Inflammatory macrophage (primary cell): ENCODE measurements at regions not wholly inside any gene's neighbourhood (a gene's known extent, or its start where the extent isn't known, plus 50 kb on each side); places are given as distances from the start of the nearest gene placed in this dataset.

Experiments
- DNase-seq, 2 donors: peaks; one replicate each; pipeline ENCODE4 v3.0.0-alpha.2; 2020 to 2022

GRCh38 chr2:206368484-206368883 is 74.8 kb upstream of the ADAM23 start:
- DNase-seq = no peak

DNA sequence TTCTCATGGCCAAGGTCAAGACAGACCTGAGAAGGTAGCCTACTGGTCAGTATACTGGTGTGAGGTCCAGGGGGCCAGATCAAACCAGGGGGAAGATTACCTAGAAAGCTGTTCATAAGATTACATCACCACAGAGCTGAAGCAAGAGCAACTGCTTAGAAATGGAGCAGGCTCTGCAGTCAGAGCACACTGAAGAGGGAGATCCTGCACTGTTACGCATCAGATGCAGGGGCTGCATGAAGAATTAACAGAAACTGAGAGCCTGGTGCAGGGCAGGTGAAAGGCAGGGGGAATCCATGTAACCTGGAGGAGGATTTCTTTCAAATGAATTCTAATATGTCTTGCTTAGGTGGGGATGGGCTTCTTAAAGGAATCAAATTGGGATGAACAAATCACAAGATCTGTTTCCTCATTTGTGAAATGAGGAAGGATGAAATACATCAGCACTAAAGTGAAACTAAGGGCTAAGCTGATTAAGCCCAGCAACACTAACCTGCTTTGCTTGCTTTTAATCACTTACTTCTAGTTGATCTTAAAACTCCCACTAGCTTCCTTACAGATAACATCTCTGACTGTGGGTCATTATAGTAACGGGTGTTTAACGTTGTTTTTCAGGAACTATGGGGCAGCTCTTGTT is 74.3 kb upstream of the ADAM23 start:
- peak; percentile 48 to 82 for DNase-seq

GRCh38 chr2:206375956-206376355 is 67.4 kb upstream of the ADAM23 start:
- DNase-seq = no peak

DNA sequence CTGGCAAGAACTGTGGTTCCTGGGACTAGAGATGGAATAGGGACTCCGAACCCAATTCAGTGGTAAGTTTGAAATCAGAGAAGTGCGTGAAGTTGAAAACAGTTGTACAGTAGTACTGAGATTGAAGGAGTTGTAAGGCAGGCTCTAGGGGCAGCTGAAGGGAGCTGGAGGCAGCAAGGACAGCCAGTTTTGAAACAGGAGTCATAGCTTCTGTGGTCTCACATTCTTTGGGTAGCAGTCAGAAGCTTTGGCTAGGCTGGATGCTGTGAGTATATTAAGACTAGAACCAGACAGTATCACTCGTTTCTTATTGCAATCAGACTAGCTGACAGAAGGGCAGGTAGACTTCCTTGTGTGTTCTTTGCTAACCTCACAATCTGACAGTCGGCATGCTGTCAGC is 64.5 kb upstream of the ADAM23 start:
- no peak for DNase-seq

DNA sequence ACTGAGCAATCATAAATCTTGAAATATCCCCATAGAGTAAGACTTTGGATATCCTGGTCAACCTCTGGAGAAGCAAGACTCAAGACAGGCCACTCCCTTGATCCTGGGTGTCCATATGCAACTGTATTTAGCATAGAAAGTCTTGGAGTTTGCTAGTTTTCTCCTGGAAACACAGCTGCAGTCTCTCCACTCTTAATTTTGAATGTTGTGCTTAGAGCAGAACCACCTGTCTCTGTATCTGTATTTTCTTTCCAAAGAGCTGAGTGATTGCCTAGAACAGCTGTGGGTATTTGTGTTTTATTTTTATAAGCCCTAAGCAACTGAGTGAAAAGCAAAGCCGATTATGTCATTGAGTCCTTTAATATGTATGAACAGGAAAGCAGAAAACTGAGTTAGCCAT is 64.1 kb upstream of the ADAM23 start:
- no peak for DNase-seq

GRCh38 chr2:206379886-206380285 is 63.4 kb upstream of the ADAM23 start:
- DNase-seq = no peak

DNA sequence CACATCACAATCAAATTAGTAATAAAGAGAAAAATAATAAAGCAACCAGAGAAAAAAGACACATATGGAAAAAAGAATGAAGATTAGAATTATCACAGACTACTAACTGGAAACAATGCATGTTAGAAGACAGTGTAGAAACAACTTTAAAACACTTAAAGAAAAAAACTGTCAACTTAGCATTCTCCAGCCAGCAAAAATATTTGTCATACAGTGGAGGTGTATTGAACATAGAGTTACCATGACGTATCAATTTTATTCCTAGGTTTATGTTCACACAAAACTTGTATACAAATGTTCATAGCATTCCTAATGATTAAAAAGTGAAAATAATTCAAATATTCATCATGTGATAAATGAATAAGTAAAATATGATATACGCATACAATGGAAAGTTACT is 61.5 kb upstream of the ADAM23 start:
- no peak for DNase-seq

- no peak for DNase-seq
These were observed 59.7 kb upstream of the ADAM23 start for GRCh38 chr2:206383669-206384068.

GRCh38 chr2:206387808-206388207 is 55.5 kb upstream of the ADAM23 start:
- DNase-seq = no peak

- DNase-seq = no peak
These were observed 54.6 kb upstream of the ADAM23 start for GRCh38 chr2:206388698-206389097.

DNA sequence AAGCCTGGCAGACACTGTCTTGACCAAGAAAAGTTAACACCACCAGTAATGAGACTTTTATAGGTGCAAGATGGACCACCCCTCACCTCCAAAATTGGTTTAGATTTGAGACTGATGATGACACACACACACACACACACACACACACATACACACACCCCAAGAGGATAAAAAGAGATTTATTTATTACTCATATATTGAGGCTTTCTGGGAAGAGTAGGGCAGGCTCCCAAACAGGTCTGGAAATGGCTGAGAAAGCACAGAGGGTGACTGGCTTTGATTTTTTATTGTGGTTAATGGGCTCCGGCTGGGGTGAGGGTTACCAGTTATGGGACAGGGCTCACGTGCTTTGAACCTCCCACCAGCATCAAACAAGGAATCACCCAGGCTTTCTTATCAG is 54.2 kb upstream of the ADAM23 start:
- no peak for DNase-seq

- DNase-seq = no peak
These were observed 53.2 kb upstream of the ADAM23 start for GRCh38 chr2:206390181-206390580.

DNA sequence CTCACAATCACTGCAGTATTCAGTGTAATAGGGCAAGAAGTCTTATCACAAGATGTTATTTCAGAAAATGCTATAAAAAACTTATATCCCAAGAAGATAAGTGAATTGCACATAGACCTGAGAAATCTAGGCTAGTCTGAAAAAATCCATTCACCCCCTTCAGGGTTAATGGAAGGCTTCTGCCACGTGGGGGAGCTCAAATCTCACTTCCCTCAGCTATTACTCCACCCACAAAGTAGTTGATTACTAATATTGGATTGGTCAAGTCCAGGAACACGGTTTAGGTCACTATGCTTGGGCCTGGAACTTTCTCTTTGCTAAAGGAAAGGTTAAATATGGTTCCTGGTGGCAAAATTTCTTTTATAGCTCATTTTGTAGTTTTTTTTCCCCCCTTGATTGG is 51.2 kb upstream of the ADAM23 start:
- peak; percentile 46 to 58 for DNase-seq
